Transverse colon (tissue), 4 donors: ENCODE measurements at regions not wholly inside any gene's neighbourhood (a gene's known extent, or its start where the extent isn't known, plus 50 kb on each side); places are given as distances from the start of the nearest gene placed in this dataset.

Source experiments
- DNase-seq: peaks from one replicate; pipeline ENCODE4 v3.0.0-alpha.2; 2019
- H3K27ac ChIP-seq, 4 donors: fragments of 200-600 bp; sonication (generic); 2 replicates each; pipeline ENCODE4 v1.5.1; 2016 to 2018; ENCODE audit warnings: inconsistent platforms in 4 of 4
- H3K27me3 ChIP-seq: fragments of 200-600 bp; sonication (generic); 2 replicates; pipeline ENCODE4 v1.5.1; 2017; ENCODE audit warnings: inconsistent platforms
- H3K36me3 ChIP-seq, 4 donors: fragments of 200-600 bp; sonication (generic); 2 replicates each; pipeline ENCODE4 v1.5.1; 2017 to 2019; ENCODE audit warnings: inconsistent platforms in 4 of 4
- H3K4me1 ChIP-seq, 4 donors: fragments of 200-600 bp; sonication (generic); 2 replicates each; pipeline ENCODE4 v1.5.1; 2017 to 2020; ENCODE audit warnings: inconsistent platforms in 4 of 4
- H3K4me3 ChIP-seq, 4 donors: fragments of 200-600 bp; sonication (generic); 1 replicate in 1 of 4; 2 replicates in 3 of 4; pipeline versions ENCODE4 v1.5.1 to v1.6.1; 2017 to 2019; ENCODE audit warnings: inconsistent platforms in 4 of 4
- H3K9me3 ChIP-seq, 2 donors: fragments of 200-600 bp; sonication (generic); 2 replicates each; pipeline ENCODE4 v1.5.1; 2017 to 2019; ENCODE audit warnings: inconsistent platforms in 2 of 2
- CTCF ChIP-seq, 5 experiments: fragments of 200-600 bp in 3 of 5; fragments of 450-650 bp in 2 of 5; sonication (generic) in 3 of 5; IDR thresholded peaks; 1 replicate in 2 of 5; 2 replicates in 3 of 5; pipeline ENCODE4 v1.5.1; 2016 to 2017; ENCODE audit warnings: antibody characterized with exemption in 5 of 5, inconsistent platforms in 3 of 5, mild to moderate bottlenecking in 2 of 5, moderate library complexity in 1 of 5
- EP300 ChIP-seq: sonication (generic); formaldehyde crosslinking; IDR thresholded peaks from one replicate; pipeline ENCODE4 v1.6.1; 2017; ENCODE audit warnings: antibody characterized with exemption, low read depth
- POLR2A ChIP-seq: fragments of 450-650 bp; IDR thresholded peaks from one replicate; pipeline ENCODE4 v1.6.1; 2016; ENCODE audit warnings: antibody characterized with exemption, mild to moderate bottlenecking, moderate library complexity
- POLR2AphosphoS5 ChIP-seq, 3 donors: sonication (generic); formaldehyde crosslinking; IDR thresholded peaks; one replicate each; pipeline ENCODE4 v1.6.1; 2016; ENCODE audit warnings: antibody characterized with exemption in 3 of 3
- WGBS, 2 donors: methylation state at CpG; one replicate each; pipeline ENCODE4 v1.1.5; 2018; ENCODE audit warnings: low coverage in 1 of 2; 5-methylcytosine and 5-hydroxymethylcytosine counted together
- in situ Hi-C, 4 donors: fragments of 200-750 bp; cut with MboI; loops; one replicate each; pipeline versions ENCODE4 v1.15.0 to v1.15.1; 2017; ENCODE audit warnings: low sequenced_read_pairs in 3 of 4, low pct_ligation_motif_present in 1 of 4, low pct_unique_long_range_greater_than_20kb in 1 of 4
- intact Hi-C: fragments of 100-400 bp; cut with DNase I; formaldehyde crosslinking; loops from one replicate; pipeline ENCODE4 v1.15.1; 2023; ENCODE audit warnings: low total_unique reads

GRCh38 chr9:99561961-99562565 lies 259.6 kb upstream of the NR4A3 start:
- intact Hi-C loops, result no loop called here
- Histone ChIP-seq H3K9me3 (no peaks in the 10 kb centered on the region), H3K27ac (no peak overlapping the region), H3K4me3 (no peak overlapping the region), H3K4me1 (no peaks in the 10 kb centered on the region), H3K27me3 (no peaks in the 10 kb centered on the region), H3K36me3 (no peaks in the 10 kb centered on the region)
- DNase-seq, result no peak
- 65 to 72% methylated on average over 2 of the region's 2 CpGs for WGBS, 2 donors
- in situ Hi-C loops, result no loop called here
- TF ChIP-seq POLR2AphosphoS5 (IDR thresholded peaks at IDR 0.05) (no peak), POLR2A (no peak), CTCF (IDR thresholded peaks at IDR 0.05) (no peak), EP300 (no peak)

- DNase-seq, result no peak
- WGBS, 2 donors, result 87 to 93% methylated on average over 3 to 6 of the region's 6 CpGs
- Histone ChIP-seq H3K36me3 (no peaks in the 10 kb centered on the region), H3K27ac (no peak overlapping the region), H3K27me3 (no peaks in the 10 kb centered on the region), H3K4me3 (no peak overlapping the region), H3K9me3 (no peaks in the 10 kb centered on the region), H3K4me1 (no peaks in the 10 kb centered on the region)
- TF ChIP-seq POLR2A, result no peak
- TF ChIP-seq EP300, result no peak
- TF ChIP-seq POLR2AphosphoS5 (IDR thresholded peaks at IDR 0.05), result no peak
- TF ChIP-seq CTCF (IDR thresholded peaks at IDR 0.05), result no peak
- in situ Hi-C loops, result no loop called here
- intact Hi-C loops, result no loop called here
Measured at GRCh38 chr9:99563364-99563763, 258.3 kb upstream of the NR4A3 start.

- Histone ChIP-seq H3K4me3 (no peak overlapping the region), H3K9me3 (no peaks in the 10 kb centered on the region), H3K27ac (no peak overlapping the region), H3K4me1 (no peaks in the 10 kb centered on the region), H3K36me3 (no peaks in the 10 kb centered on the region), H3K27me3 (no peaks in the 10 kb centered on the region)
- TF ChIP-seq POLR2AphosphoS5 (IDR thresholded peaks at IDR 0.05), result no peak
- no peak for TF ChIP-seq POLR2A
- no peak for TF ChIP-seq EP300
- no peak for TF ChIP-seq CTCF (IDR thresholded peaks at IDR 0.05)
- intact Hi-C loops (no loop called here), in situ Hi-C loops (no loop called here)
- WGBS, 2 donors, result 78% methylated on average over 8 of the region's 8 CpGs; no CpG with 5 or more reads in 1 of the 2 donors
- no peak for DNase-seq
Measured at GRCh38 chr9:99565203-99565602, 256.5 kb upstream of the NR4A3 start.

GRCh38 chr9:99567436-99567835 lies 254.2 kb upstream of the NR4A3 start:
- WGBS, 2 donors, result 39 to 59% methylated on average over 2 of the region's 2 CpGs
- no peaks in the 10 kb centered on the region for H3K4me1 ChIP-seq
- H3K36me3 ChIP-seq, result no peaks in the 10 kb centered on the region
- intact Hi-C loops (no loop called here), in situ Hi-C loops (no loop called here)
- no peaks in the 10 kb centered on the region for H3K9me3 ChIP-seq
- DNase-seq, result no peak
- no peaks in the 10 kb centered on the region for H3K27me3 ChIP-seq
- H3K27ac ChIP-seq, result no peak overlapping the region
- TF ChIP-seq CTCF (IDR thresholded peaks at IDR 0.05), result no peak
- no peak overlapping the region for H3K4me3 ChIP-seq
